H4 (cell line): ENCODE measurements at regions not wholly inside any gene's neighbourhood (a gene's known extent, or its start where the extent isn't known, plus 50 kb on each side); places are given as distances from the start of the nearest gene placed in this dataset.
"Not testable (repeated sequence)": the region's sequence is repeated elsewhere in the genome, so short reads cannot be mapped to it uniquely, and the experiment has no call there.

Source experiments
- DNase-seq: peaks from one replicate; pipeline ENCODE4 v3.0.0-alpha.2; 2015; ENCODE audit warnings: low spot score

- DNase-seq, result no peak
These were observed 332.4 kb downstream of the DMAC1 start for GRCh38 chr9:7467186-7467585.

DNA sequence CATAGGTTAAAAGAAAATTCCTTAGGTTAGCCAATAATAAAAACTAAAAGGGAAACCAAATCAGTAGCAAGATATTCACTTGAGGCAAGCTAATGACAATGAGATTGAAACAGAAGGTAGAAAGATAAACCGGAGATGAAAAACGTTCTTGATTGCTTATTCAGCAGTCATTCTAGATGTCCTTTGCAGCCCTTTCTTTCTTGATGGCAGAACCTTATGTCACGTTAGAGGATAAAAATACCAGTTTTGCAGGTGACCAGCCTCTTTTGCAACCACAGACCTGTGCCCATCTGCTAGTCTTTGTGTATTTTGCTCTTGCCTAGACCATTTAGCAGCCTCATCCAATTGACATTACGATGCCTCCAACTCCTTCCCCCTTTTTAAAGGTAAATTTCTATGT is 337.8 kb downstream of the DMAC1 start:
- no peak for DNase-seq

GRCh38 chr9:7456793-7457530 is 342.6 kb downstream of the DMAC1 start:
- DNase-seq, result no peak

GRCh38 chr9:7456377-7456776 is 343.2 kb downstream of the DMAC1 start:
- DNase-seq, result no peak

GRCh38 chr9:7454624-7455023 is 345.0 kb downstream of the DMAC1 start:
- DNase-seq, result no peak

DNA sequence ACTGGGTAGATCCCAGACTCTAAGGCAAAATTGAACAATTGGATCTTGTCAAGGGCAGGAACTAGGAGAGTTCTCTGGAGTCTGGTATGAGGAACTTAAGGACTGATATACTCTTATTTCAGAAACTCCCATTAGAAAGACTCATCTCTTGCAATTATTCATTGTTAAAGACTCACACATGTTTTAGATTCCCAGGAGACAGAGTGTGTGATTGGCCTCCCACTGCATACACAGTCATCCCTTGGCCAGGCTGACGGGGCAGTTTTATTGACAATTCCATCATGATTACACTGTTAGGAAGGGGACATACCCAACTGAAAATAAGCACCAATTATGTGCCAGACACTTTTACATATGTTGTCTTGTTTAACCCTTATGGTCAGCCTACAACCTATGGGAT is 347.2 kb downstream of the DMAC1 start:
- no peak for DNase-seq

- DNase-seq, result no peak
These were observed 348.5 kb downstream of the DMAC1 start for GRCh38 chr9:7451062-7451461.

- DNase-seq, result no peak
These were observed 356.0 kb downstream of the DMAC1 start for GRCh38 chr9:7443541-7443940.

DNA sequence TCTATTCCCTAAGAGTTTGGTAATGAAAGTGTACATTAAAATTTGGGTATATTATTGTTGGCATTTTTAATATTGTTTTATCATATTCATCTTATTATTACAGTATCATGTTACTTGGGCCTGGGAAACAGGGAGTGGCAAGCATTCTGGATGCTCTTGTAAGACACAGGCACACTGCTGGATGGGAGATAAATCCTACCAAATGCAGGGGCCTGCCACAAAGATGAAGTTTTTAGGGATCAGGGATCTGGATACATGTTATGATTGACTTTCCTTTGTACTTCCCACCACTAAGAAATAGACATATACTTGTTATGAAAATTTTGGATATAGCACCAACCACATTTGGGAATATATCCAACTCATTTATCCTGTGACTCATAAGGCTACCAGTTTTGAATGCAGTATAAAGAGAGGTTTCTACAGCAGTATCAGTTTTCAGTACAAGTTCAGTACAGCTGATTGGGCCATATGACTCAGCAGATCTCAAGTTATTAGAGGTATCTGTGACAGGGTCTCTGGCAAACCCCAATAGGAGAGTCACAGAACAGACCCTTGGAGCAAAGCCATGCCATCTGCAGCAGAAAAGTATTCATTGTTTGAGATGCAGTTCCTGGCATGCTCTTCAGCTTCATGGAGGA is 360.1 kb downstream of the DMAC1 start:
- no peak for DNase-seq

- no peak for DNase-seq
These were observed 362.8 kb downstream of the DMAC1 start for GRCh38 chr9:7436754-7437153.

- no peak for DNase-seq
These were observed 365.9 kb downstream of the DMAC1 start for GRCh38 chr9:7433508-7434292.

DNA sequence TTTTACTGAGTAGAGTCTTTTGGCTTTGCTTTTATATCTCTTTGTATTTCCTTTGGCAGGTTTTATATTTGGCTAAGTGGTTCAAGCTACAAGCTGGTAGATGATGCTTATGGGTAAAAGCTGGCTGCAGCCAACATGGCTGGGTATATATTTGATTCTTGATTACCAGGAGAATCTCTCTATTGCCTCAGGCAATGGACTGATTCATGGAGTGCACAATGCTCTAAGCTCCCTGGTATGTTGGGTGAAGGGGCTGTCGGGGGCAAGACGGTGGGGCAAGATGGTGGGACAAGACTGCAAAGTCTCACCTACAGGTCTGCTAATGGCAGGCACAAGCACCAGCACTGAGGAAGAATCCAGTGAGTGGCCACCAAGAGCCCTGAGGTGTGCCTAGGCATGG is 366.6 kb downstream of the DMAC1 start:
- no peak for DNase-seq

- not testable (repeated sequence) for DNase-seq
These were observed 382.2 kb downstream of the DMAC1 start for GRCh38 chr9:7417397-7417796.

GRCh38 chr9:7415836-7416235 is 383.7 kb downstream of the DMAC1 start:
- no peak for DNase-seq

DNA sequence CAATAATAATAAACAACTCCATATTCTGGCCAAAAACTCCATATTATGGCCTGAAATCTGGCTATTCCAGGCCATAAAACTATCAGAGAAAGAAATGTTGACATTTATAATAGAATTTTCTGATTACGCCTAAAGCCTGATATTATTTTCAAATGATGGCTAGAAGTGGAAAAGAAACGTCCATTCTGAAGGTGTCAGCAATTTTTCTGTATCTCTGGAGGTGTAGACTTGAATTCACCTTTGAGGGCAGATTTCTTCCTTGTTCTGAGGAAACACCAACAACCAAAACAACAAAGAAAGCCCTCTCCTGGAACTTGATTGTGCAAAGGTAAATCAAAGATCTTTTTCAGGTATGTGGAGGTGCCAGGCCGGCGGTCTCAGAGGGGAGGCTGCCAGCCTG is 390.7 kb downstream of the DMAC1 start:
- no peak for DNase-seq

GRCh38 chr9:7407246-7407645 is 392.3 kb downstream of the DMAC1 start:
- DNase-seq, result no peak

DNA sequence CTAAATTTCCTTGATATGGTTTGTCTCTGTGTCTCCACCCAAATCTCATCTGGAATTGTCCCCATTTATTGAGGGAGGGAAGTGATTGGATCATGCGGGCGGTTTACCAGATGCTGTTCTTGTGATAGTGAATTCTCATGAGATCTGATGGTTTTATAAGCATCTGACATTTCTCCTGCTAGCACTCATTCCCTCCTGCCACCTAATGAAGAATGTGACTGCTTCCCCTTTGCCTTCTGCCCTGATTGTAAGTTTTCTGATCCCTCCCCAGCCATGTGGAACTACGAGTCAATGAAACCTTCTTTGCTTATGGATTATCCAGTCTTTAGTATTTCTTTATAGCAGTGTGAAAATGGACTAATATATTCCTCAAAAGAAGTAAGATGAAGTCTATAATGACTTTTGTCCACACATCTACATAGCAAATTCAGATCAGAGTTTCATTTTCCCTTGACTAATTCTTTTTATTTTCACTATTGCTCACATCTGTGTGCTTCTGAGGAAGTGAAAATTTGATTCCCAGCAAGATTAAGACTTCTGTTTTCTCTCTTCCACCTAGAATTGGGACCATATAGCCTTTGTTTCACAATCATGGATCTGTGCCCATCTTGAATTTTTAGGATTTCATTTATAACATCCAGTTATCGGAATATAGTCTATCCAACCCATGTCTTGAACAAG is 393.5 kb downstream of the DMAC1 start:
- DNase-seq, result no peak

DNA sequence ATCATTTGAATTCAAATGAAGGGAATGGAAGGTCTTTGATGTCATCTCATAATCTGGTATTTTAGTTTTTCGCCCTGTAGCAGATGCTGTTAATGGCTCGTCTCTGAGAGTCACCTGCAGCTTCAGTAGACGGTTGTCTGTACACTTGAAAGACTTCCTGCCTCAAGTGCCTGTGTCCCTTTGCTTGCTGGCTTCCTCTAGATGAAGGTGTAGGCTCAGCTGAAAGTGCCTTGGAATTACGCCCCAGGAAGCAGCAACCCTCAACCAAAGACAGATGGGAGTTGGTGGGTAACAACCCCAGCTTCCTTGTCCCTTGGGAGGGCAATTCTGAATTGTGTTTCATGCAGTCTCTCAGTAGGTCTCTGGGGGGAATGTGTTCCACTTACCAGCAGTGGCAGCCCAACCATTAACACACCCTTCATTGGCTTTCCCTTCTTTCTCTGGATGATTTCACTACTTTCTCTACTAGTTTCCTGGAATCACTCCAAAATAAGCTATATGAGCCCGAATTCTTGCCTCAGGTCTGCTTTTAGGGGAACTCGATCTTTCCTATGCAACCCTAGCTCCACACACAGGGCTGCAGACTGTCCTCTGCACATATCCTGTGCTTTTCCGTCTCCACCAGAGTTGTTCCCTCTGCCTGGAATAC is 395.6 kb downstream of the DMAC1 start:
- DNase-seq, result no peak

GRCh38 chr9:7403028-7403389 is 396.6 kb downstream of the DMAC1 start:
- no peak for DNase-seq

DNA sequence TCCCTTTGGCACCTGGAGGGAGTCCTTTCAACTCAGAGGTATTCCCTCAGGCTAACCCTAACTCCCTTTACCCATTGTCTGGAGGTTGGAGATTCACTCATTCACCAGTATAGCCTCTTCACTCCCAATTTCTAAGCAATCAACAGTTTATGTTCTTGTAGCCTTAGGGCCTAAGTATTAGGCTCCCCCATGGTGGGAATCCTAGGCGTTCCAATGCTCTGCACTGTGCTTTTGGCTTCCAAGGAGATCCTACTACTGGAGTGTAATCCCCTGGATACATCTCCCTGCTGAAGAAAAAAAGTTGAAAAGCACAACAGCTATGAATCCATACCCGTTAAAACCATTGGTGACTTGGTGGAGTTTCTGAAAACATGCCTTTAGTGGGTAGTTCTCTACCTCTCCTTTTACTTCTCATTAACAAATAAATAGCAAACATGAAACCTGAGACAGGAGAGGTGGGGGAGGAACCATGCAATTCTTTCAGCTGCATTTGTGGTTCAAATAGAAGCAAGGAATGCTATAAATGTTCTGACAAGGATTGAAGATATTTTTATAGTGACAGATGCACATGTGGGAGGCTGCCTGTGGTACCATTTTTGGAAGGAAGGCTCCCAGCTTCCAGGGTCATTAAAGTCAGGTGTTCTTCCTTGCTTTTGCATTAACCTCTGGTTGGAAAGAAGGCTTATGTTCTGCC is 397.1 kb downstream of the DMAC1 start:
- DNase-seq, result no peak

GRCh38 chr9:7401116-7401515 is 398.5 kb downstream of the DMAC1 start:
- no peak for DNase-seq
